Keratinocyte (primary cell): ENCODE measurements at regions not wholly inside any gene's neighbourhood (a gene's known extent, or its start where the extent isn't known, plus 50 kb on each side); places are given as distances from the start of the nearest gene placed in this dataset.

Experiments
- CTCF ChIP-seq, 3 experiments: IDR thresholded peaks in 1 of 3; conservative IDR thresholded peaks in 1 of 3; optimal IDR thresholded peaks in 1 of 3; 2 replicates in 2 of 3; 3 replicates in 1 of 3; pipeline versions ENCODE3 to v1.5.1; 2011; ENCODE audit warnings: low read length in 3 of 3, mild to moderate bottlenecking in 3 of 3, moderate library complexity in 2 of 3, control low read depth in 1 of 3, inconsistent platforms in 1 of 3; ENCODE audit not compliant: insufficient read depth in 2 of 3; ENCODE audit errors: extremely low read depth in 1 of 3
- EZH2 ChIP-seq: IDR thresholded peaks from one replicate; pipeline ENCODE4 v1.6.1; 2012; ENCODE audit warnings: inconsistent platforms, mild to moderate bottlenecking, low read length, moderate library complexity

- TF ChIP-seq CTCF (optimal IDR thresholded peaks at IDR 0.05 in 1 of 3, IDR thresholded peaks at IDR 0.05 in 1 of 3, conservative IDR thresholded peaks at IDR 0.05 in 1 of 3; ENCODE audit: extremely low read depth in 1 of 3, insufficient read depth in 2 of 3, low read length in 3 of 3), result no peak
- no peak for TF ChIP-seq EZH2
Observed at GRCh38 chr12:92039046-92039445, 106.6 kb downstream of the BTG1 start.
